ENCODE measurements at regions not wholly inside any gene's neighbourhood (a gene's known extent, or its start where the extent isn't known, plus 50 kb on each side); places are given as distances from the start of the nearest gene placed in this dataset.

GRCh38 chr2:151025816-151026215 lies 235.8 kb downstream of the RBM43 start:
- TF ChIP-seq EZH2 (IDR thresholded peaks at IDR 0.05; ENCODE audit: borderline replicate concordance, low read depth, low read length, severe bottlenecking) (no peak), POLR2A (IDR thresholded peaks at IDR 0.05; ENCODE audit: low read depth, low read length) (no peak), CTCF (IDR thresholded peaks at IDR 0.05; ENCODE audit: extremely low read depth in 1 of 2, insufficient read depth in 1 of 2, low read depth in 1 of 2, low read length in 2 of 2) (no peak), GATA2 (IDR thresholded peaks at IDR 0.05; ENCODE audit: insufficient read depth, insufficient read length, low read depth, low read length) (no peak), MAX (IDR thresholded peaks at IDR 0.05; ENCODE audit: insufficient read depth, insufficient read length) (no peak), MYC (IDR thresholded peaks at IDR 0.05; ENCODE audit: low read depth, low read length) (no peak)

Data from endothelial cell of umbilical vein (primary cell).